K562 (cell line): ENCODE measurements at regions not wholly inside any gene's neighbourhood (a gene's known extent, or its start where the extent isn't known, plus 50 kb on each side); places are given as distances from the start of the nearest gene placed in this dataset.

Source experiments
- ATAC-seq: fragments of 200-7000 bp; cut with Tn5 transposase; 3 replicates; pipeline ENCODE4 v1.9.1; 2020; ENCODE audit warnings: moderate library complexity
- BruUV-seq: library from RNA; stranded (reverse); fragments of 400-500 nt; replicated peaks from 2 replicates; lab custom pipeline; 2021; lab: Mats Ljungman, UMichigan
- CTCF ChIA-PET: fragments of 300-600 bp; formaldehyde crosslinking; extraction: SDS; loops from one replicate; lab custom pipeline; 2021; ENCODE audit warnings: low intra/inter-chr PET ratio; lab: Yijun Ruan, JAX
- POLR2A ChIA-PET: fragments of 300-600, 350-650 bp; sonication (Branson Sonifier 250); formaldehyde crosslinking; extraction: SDS; loops from one replicate; lab custom pipeline; 2021; ENCODE audit warnings: antibody characterized with exemption, inconsistent platforms; lab: Yijun Ruan, JAX
- DNase-seq, 4 experiments: peaks; one replicate each; pipeline versions ENCODE4 v3.0.0 to v3.0.0-alpha.2; 2011 to 2018; ENCODE audit warnings: low spot score in 3 of 4, mixed read lengths in 3 of 4; ENCODE audit errors: extremely low read depth in 1 of 4
- FAIRE-seq: peaks from 2 replicates; lab custom pipeline; 2011; peaks lifted over from hg19 to GRCh38; lab: Jason Lieb, UNC
- H2AFZ ChIP-seq: 2 replicates; pipeline ENCODE4 v1.6.0; 2011; ENCODE audit warnings: low read depth, low read length, control low read depth, inconsistent platforms
- H3K27ac ChIP-seq: fragments of 200-600 bp; 3 replicates; pipeline ENCODE4 v1.8.0; 2011; ENCODE audit warnings: low read depth, mild to moderate bottlenecking, control low read depth, inconsistent platforms, low read length, moderate library complexity, mixed read lengths; ENCODE audit errors: extremely low read depth
- H3K27me3 ChIP-seq, 2 experiments: fragments of 300-600 bp in 1 of 2; 2 replicates in 1 of 2; 3 replicates in 1 of 2; pipeline versions ENCODE4 v1.6.0 to v1.8.0; 2011; ENCODE audit warnings: inconsistent platforms in 2 of 2, low read length in 2 of 2, mild to moderate bottlenecking in 1 of 2, mixed read lengths in 1 of 2, moderate library complexity in 1 of 2; ENCODE audit not compliant: control insufficient read depth in 2 of 2, insufficient read depth in 2 of 2
- H3K36me3 ChIP-seq: fragments of 300-600 bp; 3 replicates; pipeline ENCODE4 v1.8.0; 2011; ENCODE audit warnings: mild to moderate bottlenecking, low read length, inconsistent platforms; ENCODE audit not compliant: control insufficient read depth, insufficient read depth
- H3K4me1 ChIP-seq, 2 experiments: fragments of 200-600 bp in 1 of 2; replicated peaks in 1 of 2; 2 replicates in 1 of 2; 3 replicates in 1 of 2; pipeline versions ENCODE4 v1.5.1 to v1.8.0; 2011; ENCODE audit warnings: inconsistent platforms in 2 of 2, low read length in 2 of 2, mild to moderate bottlenecking in 1 of 2, mixed read lengths in 1 of 2, moderate library complexity in 1 of 2; ENCODE audit not compliant: control insufficient read depth in 2 of 2, insufficient read depth in 2 of 2
- H3K4me2 ChIP-seq: 2 replicates; pipeline ENCODE4 v1.6.1; 2011; ENCODE audit warnings: low read length, control low read depth, inconsistent platforms, mixed read lengths; ENCODE audit not compliant: insufficient read depth
- H3K4me3 ChIP-seq: fragments of 200-600 bp; sonication (generic), shearing (Covaris generic); 2 replicates; pipeline ENCODE4 v1.5.1; 2016; ENCODE audit warnings: control low read depth, inconsistent platforms
- H3K79me2 ChIP-seq: fragments of 200-600 bp; 3 replicates; pipeline ENCODE4 v1.8.0; 2011; ENCODE audit warnings: low read length, inconsistent platforms; ENCODE audit not compliant: control insufficient read depth, insufficient read depth
- H3K9ac ChIP-seq, 2 experiments: 2 replicates each; pipeline versions ENCODE4 v1.6.0 to v1.6.1; 2011; ENCODE audit warnings: low read depth in 2 of 2, low read length in 2 of 2, control low read depth in 1 of 2, inconsistent platforms in 1 of 2, mild to moderate bottlenecking in 1 of 2, mixed read lengths in 1 of 2; ENCODE audit not compliant: insufficient read depth in 1 of 2
- H3K9me1 ChIP-seq: one replicate; pipeline ENCODE4 v1.6.0; 2011; ENCODE audit warnings: inconsistent platforms, mild to moderate bottlenecking, low read length, moderate library complexity; ENCODE audit not compliant: control insufficient read depth, insufficient read depth
- H3K9me3 ChIP-seq: replicated peaks from 2 replicates; pipeline ENCODE4 v1.5.1; 2011; ENCODE audit warnings: low read depth, low read length, inconsistent platforms; ENCODE audit not compliant: control insufficient read depth, insufficient read depth
- H4K20me1 ChIP-seq: replicated peaks from 2 replicates; pipeline ENCODE4 v1.6.1; 2011; ENCODE audit warnings: low read length, inconsistent platforms, mixed read lengths; ENCODE audit not compliant: control insufficient read depth, insufficient read depth
- E2F8 ChIP-seq: fragments of 450-650 bp; IDR thresholded peaks from 2 replicates; pipeline ENCODE4 v1.7.1; 2018; ENCODE audit warnings: mild to moderate bottlenecking, low read depth; ENCODE audit not compliant: partially characterized antibody
- EZH2 ChIP-seq: IDR thresholded peaks from 2 replicates; pipeline ENCODE4 v1.6.1; 2012; ENCODE audit warnings: low read depth, mild to moderate bottlenecking, inconsistent platforms, low read length, borderline replicate concordance
- FOXA1 ChIP-seq: fragments of 450-650 bp; IDR thresholded peaks from 2 replicates; pipeline ENCODE4 v1.6.1; 2016; ENCODE audit warnings: mild to moderate bottlenecking, borderline replicate concordance
- FOXA3 ChIP-seq, 2 experiments: fragments of 450-650 bp in 1 of 2; sonication (generic) in 1 of 2; formaldehyde crosslinking; IDR thresholded peaks in 1 of 2; conservative IDR thresholded peaks in 1 of 2; 2 replicates each; pipeline versions ENCODE4 v1.4.0 to v1.8.0; 2020 to 2022; ENCODE audit warnings: mild to moderate bottlenecking in 2 of 2, missing genetic modification reagents in 1 of 2
- GABPB2 ChIP-seq: fragments of 250-450 bp; sonication (Bioruptor Pico); conservative IDR thresholded peaks from 2 replicates; pipeline ENCODE4 v1.5.1; 2021; ENCODE audit warnings: mild to moderate bottlenecking
- ILK ChIP-seq: fragments of 450-650 bp; IDR thresholded peaks from 2 replicates; pipeline ENCODE4 v1.6.1; 2016; ENCODE audit warnings: missing genetic modification characterization, low read depth, mild to moderate bottlenecking, missing compliant biosample characterization, moderate library complexity, borderline replicate concordance
- POLR2A ChIP-seq: fragments of 450-650 bp; conservative IDR thresholded peaks from 2 replicates; pipeline ENCODE4 v1.6.1; 2016
- RBM14 ChIP-seq: fragments of 200-400 bp; formaldehyde crosslinking; IDR thresholded peaks from 2 replicates; pipeline ENCODE4 v1.6.1; 2018; ENCODE audit warnings: low read depth, mild to moderate bottlenecking, low read length, moderate library complexity, borderline replicate concordance; ENCODE audit not compliant: insufficient read depth
- SAFB ChIP-seq: fragments of 200-400 bp; formaldehyde crosslinking; IDR thresholded peaks from 2 replicates; pipeline ENCODE4 v1.6.1; 2017; ENCODE audit warnings: low read depth, low read length, borderline replicate concordance
- SFPQ ChIP-seq: fragments of 200-400 bp; formaldehyde crosslinking; IDR thresholded peaks from 2 replicates; pipeline ENCODE4 v1.6.1; 2017; ENCODE audit warnings: mild to moderate bottlenecking, low read depth, low read length, moderate library complexity
- ZNF311 ChIP-seq: fragments of 250-450 bp; sonication (Bioruptor Pico); IDR thresholded peaks from 2 replicates; pipeline ENCODE4 v1.4.0; 2020; ENCODE audit warnings: mild to moderate bottlenecking, moderate library complexity
- ZNF324 ChIP-seq: fragments of 250-450 bp; sonication (Bioruptor Pico); IDR thresholded peaks from 2 replicates; pipeline ENCODE4 v1.4.0; 2020; ENCODE audit warnings: mild to moderate bottlenecking
- ZNF589 ChIP-seq: fragments of 200-800 bp; sonication (Bioruptor generic); IDR thresholded peaks from 2 replicates; pipeline ENCODE4 v1.6.1; 2016; ENCODE audit warnings: low read depth, missing genetic modification characterization, missing compliant biosample characterization
- ZNF639 ChIP-seq, 2 experiments: fragments of 200-800 bp in 1 of 2; sonication (Bioruptor generic) in 1 of 2; sonication (generic) in 1 of 2; formaldehyde crosslinking in 1 of 2; IDR thresholded peaks in 1 of 2; conservative IDR thresholded peaks in 1 of 2; 2 replicates each; pipeline versions ENCODE4 v1.5.0 to v1.6.1; 2016 to 2020; ENCODE audit warnings: missing compliant biosample characterization in 1 of 2, missing genetic modification characterization in 1 of 2, missing genetic modification reagents in 1 of 2
- ZNF695 ChIP-seq: fragments of 450-650 bp; formaldehyde crosslinking; IDR thresholded peaks from 2 replicates; pipeline ENCODE4 v1.4.0; 2020; ENCODE audit warnings: mild to moderate bottlenecking, moderate library complexity
- ZNF699 ChIP-seq: fragments of 250-450 bp; sonication (Bioruptor Pico); IDR thresholded peaks from 2 replicates; pipeline ENCODE4 v1.8.0; 2021; ENCODE audit warnings: mild to moderate bottlenecking, moderate library complexity; ENCODE audit not compliant: insufficient replicate concordance
- WGBS: fragments of 100-300 bp; shearing (Covaris generic); methylation state at CpG from one replicate; pipeline ENCODE4 v1.1.6; 2016; ENCODE audit warnings: low coverage, mixed read lengths; ENCODE audit not compliant: insufficient coverage; ENCODE audit errors: missing lambda C conversion rate; 5-methylcytosine and 5-hydroxymethylcytosine counted together
- in situ Hi-C: fragments of 300-500 bp; cut with MboI; formaldehyde crosslinking; loops from 4 replicates; pipeline ENCODE4 v1.15.0; 2018; ENCODE audit warnings: inconsistent platforms, mixed read lengths
- intact Hi-C: fragments of 100-400 bp; cut with micrococcal nuclease; formaldehyde crosslinking; loops from 2 replicates; pipeline ENCODE4 v1.14.2; 2022

GRCh38 chr4:33579951-33580350 is 2664.4 kb downstream of the ARAP2 start (continued):
- TF ChIP-seq GABPB2 (no peak), FOXA3 (CRISPR knock-in tag; conservative IDR thresholded peaks at IDR 0.05 in 1 of 2, IDR thresholded peaks at IDR 0.05 in 1 of 2) (no peak), SAFB (no peak), ZNF699 (CRISPR knock-in tag) (no peak), ZNF695 (CRISPR knock-in tag) (no peak), ZNF324 (CRISPR knock-in tag) (no peak), RBM14 (no peak), FOXA1 (no peak), ZNF589 (CRISPR knock-in tag) (no peak), ILK (no peak)
- TF ChIP-seq, all 486 proteins: peak for 0

GRCh38 chr4:33592701-33593100 is 2651.6 kb downstream of the ARAP2 start:
- Histone ChIP-seq H2AFZ (no peak overlapping the region), H3K27ac (no peak overlapping the region), H4K20me1 (no peaks in the 10 kb centered on the region), H3K9ac (no peak overlapping the region), H3K36me3 (no peaks in the 10 kb centered on the region), H3K27me3 (no peaks in the 10 kb centered on the region), H3K4me3 (no peak overlapping the region), H3K9me3 (0 out of 2 replicates have a peak, but pooled peaks cover 2% of the 10 kb centered on the region), H3K4me2 (no peak overlapping the region), H3K79me2 (no peaks in the 10 kb centered on the region), H3K4me1 (no peaks in the 10 kb centered on the region), H3K9me1 (no peaks in the 10 kb centered on the region)
- FAIRE-seq, result no peak
- intact Hi-C loops, result no loop called here
- 6% methylated on average over 2 of the region's 2 CpGs for WGBS
- DNase-seq, result no peak
- no TSS peak for BruUV-seq
- in situ Hi-C loops, result no loop called here
- no peak for ATAC-seq
- ChIA-PET POLR2A (no interaction called here), CTCF (no interaction called here)
- no peak for TF ChIP-seq ZNF311 (CRISPR knock-in tag)
- TF ChIP-seq POLR2A, result no peak
- no peak for TF ChIP-seq EZH2
- TF ChIP-seq ZNF639 (CRISPR knock-in tag; conservative IDR thresholded peaks at IDR 0.05 in 1 of 2, IDR thresholded peaks at IDR 0.05 in 1 of 2), result no peak
- no peak for TF ChIP-seq E2F8
- no peak for TF ChIP-seq SFPQ
